Tibial nerve (tissue), 3 donors: ENCODE measurements at regions not wholly inside any gene's neighbourhood (a gene's known extent, or its start where the extent isn't known, plus 50 kb on each side); places are given as distances from the start of the nearest gene placed in this dataset.

Source experiments
- CTCF ChIP-seq, 5 experiments: fragments of 200-600 bp in 3 of 5; fragments of 450-650 bp in 2 of 5; sonication (generic) in 3 of 5; IDR thresholded peaks; one replicate each; pipeline ENCODE4 v1.5.1; 2016 to 2019; ENCODE audit warnings: antibody characterized with exemption in 5 of 5, mild to moderate bottlenecking in 3 of 5, moderate library complexity in 2 of 5
- POLR2A ChIP-seq, 2 donors: fragments of 450-650 bp; IDR thresholded peaks; one replicate each; pipeline ENCODE4 v1.6.1; 2017; ENCODE audit warnings: antibody characterized with exemption in 2 of 2, mild to moderate bottlenecking in 2 of 2, moderate library complexity in 2 of 2

- TF ChIP-seq CTCF (IDR thresholded peaks at IDR 0.05) = no peak
- no peak for TF ChIP-seq POLR2A (IDR thresholded peaks at IDR 0.05)
These were observed 62.1 kb upstream of the EYA2 start for GRCh38 chr20:46832555-46832954.
